GM12872 (cell line): ENCODE measurements at regions not wholly inside any gene's neighbourhood (a gene's known extent, or its start where the extent isn't known, plus 50 kb on each side); places are given as distances from the start of the nearest gene placed in this dataset.

Source experiments
- CTCF ChIP-seq: IDR thresholded peaks from 3 replicates; pipeline ENCODE4 v1.5.1; 2011; ENCODE audit warnings: low read depth, mild to moderate bottlenecking, low read length, moderate library complexity; ENCODE audit not compliant: insufficient read depth

- no peak for TF ChIP-seq CTCF
Observed at GRCh38 chr18:64994370-64994769, 756.4 kb upstream of the CDH7 start.

DNA sequence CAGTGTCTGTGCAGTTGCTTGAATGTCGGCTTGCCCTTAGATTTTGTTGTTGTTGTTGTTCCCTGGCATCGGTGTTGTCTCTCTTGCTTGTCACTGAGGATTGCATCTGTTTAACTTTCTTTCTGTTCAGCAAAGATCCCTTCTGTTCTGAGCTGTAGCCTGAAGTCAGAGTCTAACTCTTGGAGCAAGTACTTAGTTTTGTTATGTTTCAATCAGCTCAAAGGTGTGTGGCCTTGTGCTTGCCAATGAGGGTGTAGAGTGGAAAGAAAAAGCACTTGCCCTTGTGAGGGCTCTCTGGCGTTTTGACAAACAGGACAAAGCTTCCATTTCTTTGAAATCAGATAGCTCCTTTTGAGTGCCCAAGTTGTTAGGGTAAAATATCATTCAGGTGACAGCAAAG is 757.1 kb upstream of the CDH7 start:
- no peak for TF ChIP-seq CTCF

DNA sequence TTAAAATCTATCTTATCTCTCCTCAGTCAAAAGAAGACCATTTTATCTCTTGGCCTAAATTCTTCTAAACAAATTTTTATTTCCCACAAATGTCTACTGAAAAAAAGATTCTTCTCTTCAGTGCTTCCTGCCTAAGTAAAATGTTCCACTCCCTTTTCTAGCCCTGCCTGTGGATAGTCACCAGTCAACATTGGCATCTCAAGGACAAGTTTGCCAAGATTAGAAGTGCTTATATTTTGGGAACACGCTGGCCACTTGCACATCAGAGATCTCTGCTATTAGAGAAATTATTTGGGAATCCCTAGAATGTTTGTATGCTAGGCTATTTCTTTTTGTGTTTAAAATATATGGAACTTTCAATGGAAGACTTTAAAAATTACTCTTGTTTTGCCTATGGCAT is 758.2 kb upstream of the CDH7 start:
- no peak for TF ChIP-seq CTCF

DNA sequence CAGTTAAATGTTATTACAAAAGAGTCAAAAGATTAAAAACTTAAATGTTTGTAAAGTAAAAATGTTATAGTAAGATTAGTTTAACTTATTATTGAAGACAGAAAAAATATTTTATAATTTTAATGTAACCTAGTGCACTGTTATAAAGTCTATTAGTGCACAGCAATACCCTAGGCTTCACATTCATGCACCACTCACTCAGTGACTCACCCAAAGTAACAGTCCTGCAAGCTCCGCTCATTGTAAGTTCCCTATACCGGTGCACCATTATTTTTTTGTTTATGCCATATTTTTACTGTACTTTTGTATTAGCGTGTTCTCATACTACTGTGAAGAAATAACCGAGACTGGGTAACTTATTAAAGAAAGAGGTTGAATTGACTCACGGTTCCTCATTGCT is 759.7 kb upstream of the CDH7 start:
- no peak for TF ChIP-seq CTCF

DNA sequence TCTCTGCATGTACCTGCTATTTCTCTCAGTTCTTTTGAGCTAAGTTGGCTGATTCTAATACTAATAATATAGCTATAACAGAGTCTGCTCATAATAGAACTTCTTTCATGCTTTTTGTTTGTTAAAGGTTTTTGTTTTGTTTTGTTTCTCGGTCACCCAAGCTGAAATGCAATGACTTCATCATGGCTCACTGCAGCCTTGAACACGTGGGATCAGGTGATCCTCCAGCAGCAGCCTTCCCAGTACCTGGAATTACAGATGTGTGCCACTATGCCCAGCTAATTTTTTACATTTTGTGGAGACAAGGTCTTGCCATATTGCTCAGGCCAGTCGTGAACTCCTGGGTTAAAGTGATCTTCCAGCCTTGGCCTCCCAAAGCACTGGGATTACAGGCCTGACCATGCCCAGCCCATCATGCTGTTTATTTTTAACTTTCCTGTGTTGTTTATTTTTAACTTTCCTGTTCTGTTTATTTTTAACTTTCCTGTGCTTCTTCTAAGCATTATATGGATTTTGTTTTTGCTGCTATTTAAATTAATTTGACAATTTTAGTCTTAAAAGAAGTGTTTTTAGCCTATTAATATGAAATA is 763.8 kb upstream of the CDH7 start:
- TF ChIP-seq CTCF, result no peak

GRCh38 chr18:64983497-64984238 is 767.1 kb upstream of the CDH7 start:
- no peak for TF ChIP-seq CTCF

DNA sequence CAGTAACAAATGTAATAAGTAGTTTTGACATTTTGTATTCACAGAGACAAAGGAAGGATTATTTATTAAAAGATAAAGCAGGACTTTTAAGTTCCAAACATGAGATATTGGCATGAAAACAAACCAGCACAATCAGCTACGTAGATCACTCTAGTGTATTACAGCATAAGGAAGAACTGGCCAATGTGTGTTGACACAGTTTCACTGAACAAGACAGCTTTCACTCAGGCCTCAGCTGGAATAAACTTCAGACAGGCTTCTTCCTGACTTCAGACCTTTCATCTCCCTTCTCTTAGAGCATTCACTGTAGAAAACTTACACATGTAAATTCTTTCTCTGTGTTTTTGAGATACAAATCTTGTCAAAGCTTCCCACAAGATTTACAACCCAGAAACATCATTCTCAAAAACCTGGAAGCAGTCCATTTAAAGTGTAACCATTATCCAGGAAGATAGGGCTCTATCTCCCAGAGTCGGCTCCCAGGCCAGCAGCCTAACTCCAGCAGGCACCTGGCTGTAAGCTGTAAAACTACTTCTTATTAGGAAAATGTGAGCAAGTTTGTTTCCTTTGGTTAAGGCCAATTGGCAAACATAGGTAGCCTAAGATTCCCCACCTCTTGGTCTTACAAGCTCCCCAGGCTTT is 768.3 kb upstream of the CDH7 start:
- no peak for TF ChIP-seq CTCF
